ENCODE measurements at regions not wholly inside any gene's neighbourhood (a gene's known extent, or its start where the extent isn't known, plus 50 kb on each side); places are given as distances from the start of the nearest gene placed in this dataset.

DNA sequence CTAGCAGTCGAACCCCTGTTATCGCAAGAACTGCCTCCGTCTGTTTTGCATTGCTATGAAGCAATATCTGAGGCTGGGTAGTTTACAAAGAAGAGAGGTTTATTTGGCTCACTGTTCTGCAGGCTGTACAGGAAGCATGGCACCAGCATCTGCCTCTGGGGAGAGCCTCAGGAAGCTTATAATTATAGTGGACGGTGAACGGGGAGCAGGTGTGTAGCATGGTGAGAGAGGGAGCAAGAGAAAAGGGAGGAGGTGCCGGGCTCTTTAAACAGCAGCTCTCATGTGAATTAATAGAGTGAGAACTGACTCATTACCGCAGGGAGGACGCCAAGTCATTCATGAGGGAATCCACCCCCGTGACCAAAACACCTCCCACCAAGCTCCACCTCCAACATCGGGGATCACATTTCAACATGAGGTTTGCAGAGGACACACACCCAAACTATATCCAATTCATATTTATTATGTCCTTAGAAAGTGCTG lies 172.6 kb upstream of the KCNG1 start:
- DNase-seq (ENCODE audit: low spot score), result peak; percentile 83

DNA sequence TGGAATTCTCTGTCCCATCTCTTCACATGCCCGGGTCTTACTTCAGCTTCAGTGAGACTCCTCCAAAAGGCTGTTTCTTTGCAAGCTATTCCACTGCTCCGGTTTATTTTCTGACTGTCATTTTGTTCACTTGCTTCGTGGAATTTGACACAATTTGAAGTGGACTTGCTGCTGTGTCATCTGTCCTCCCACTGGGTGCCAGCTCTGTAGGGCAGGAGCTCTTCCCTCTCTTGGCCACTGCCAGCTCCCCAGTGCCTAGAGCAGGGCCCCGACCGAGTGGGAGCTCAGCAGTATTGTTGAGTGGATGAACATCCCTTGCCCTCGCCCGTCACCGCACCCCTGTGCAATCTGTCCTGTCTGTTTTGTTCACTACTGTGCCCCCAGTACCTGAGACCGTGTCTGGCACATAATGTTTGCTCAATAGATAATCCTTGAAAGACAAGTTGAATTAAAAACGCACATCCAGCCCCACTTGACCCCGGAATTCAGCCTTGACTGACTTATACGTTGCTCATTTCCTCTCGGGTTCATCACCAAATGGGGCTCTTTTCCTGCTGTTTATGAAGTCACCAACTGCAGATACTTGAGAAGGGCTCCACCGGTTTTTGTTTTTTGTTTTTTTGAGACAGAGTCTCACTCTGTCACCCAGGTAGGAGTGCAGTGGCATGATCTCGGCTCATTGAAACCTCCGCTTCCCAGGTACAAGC lies 170.3 kb upstream of the KCNG1 start:
- Histone ChIP-seq H3K4me1 (ENCODE audit: insufficient read depth, poor library complexity, severe bottlenecking) (peaks cover 15% of the 10 kb centered on the region), H3K9me3 (ENCODE audit: severe bottlenecking) (no peaks in the 10 kb centered on the region), H3K27me3 (ENCODE audit: insufficient read depth, poor library complexity, severe bottlenecking) (no peaks in the 10 kb centered on the region), H3K4me3 (ENCODE audit: severe bottlenecking) (no peak overlapping the region), H3K27ac (ENCODE audit: poor library complexity, severe bottlenecking) (peak overlapping the region; percentile 28), H3K36me3 (ENCODE audit: low read depth) (no peaks in the 10 kb centered on the region)
- DNase-seq (ENCODE audit: low spot score) (no peak), ATAC-seq (ENCODE audit: low read depth) (peak; percentile 60)
- TF ChIP-seq, protein P1, sequence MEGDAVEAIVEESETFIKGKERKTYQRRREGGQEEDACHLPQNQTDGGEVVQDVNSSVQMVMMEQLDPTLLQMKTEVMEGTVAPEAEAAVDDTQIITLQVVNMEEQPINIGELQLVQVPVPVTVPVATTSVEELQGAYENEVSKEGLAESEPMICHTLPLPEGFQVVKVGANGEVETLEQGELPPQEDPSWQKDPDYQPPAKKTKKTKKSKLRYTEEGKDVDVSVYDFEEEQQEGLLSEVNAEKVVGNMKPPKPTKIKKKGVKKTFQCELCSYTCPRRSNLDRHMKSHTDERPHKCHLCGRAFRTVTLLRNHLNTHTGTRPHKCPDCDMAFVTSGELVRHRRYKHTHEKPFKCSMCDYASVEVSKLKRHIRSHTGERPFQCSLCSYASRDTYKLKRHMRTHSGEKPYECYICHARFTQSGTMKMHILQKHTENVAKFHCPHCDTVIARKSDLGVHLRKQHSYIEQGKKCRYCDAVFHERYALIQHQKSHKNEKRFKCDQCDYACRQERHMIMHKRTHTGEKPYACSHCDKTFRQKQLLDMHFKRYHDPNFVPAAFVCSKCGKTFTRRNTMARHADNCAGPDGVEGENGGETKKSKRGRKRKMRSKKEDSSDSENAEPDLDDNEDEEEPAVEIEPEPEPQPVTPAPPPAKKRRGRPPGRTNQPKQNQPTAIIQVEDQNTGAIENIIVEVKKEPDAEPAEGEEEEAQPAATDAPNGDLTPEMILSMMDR (IDR thresholded peaks at IDR 0.05; ENCODE audit: poor library complexity, severe bottlenecking), result no peak

More for the DNA sequence above, 172.6 kb upstream of the KCNG1 start:
- peak; percentile 81 for ATAC-seq (ENCODE audit: low read depth)
- Histone ChIP-seq H3K27ac (ENCODE audit: poor library complexity, severe bottlenecking) (no peak overlapping the region), H3K9me3 (ENCODE audit: severe bottlenecking) (no peaks in the 10 kb centered on the region), H3K36me3 (ENCODE audit: low read depth) (no peaks in the 10 kb centered on the region), H3K27me3 (ENCODE audit: insufficient read depth, poor library complexity, severe bottlenecking) (no peaks in the 10 kb centered on the region), H3K4me3 (ENCODE audit: severe bottlenecking) (no peak overlapping the region), H3K4me1 (ENCODE audit: insufficient read depth, poor library complexity, severe bottlenecking) (peaks cover 15% of the 10 kb centered on the region)
- TF ChIP-seq, protein P1 (IDR thresholded peaks at IDR 0.05; ENCODE audit: poor library complexity, severe bottlenecking), result no peak

DNA sequence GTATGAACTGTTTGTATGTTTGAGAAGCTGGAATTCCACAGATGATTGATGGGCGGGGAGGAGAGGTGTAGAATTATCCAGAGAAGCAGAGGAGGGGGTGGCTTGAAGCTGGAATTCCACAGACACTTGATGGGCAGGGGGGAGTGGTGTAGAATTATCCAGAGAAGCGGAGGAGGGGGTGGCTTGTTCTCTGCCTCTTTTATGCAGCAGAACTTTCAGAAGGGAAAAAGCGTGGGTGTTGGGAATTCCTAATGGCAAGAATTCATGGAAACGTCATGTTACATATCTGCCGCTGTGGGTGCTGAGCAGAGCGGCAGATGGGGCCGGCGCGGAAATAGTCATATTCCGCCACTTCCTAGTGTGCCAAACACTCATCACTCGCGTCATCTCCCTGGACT lies 167.9 kb upstream of the KCNG1 start:
- Histone ChIP-seq H3K9me3 (ENCODE audit: severe bottlenecking) (no peaks in the 10 kb centered on the region), H3K36me3 (ENCODE audit: low read depth) (no peaks in the 10 kb centered on the region), H3K4me1 (ENCODE audit: insufficient read depth, poor library complexity, severe bottlenecking) (peaks cover 15% of the 10 kb centered on the region), H3K4me3 (ENCODE audit: severe bottlenecking) (no peak overlapping the region), H3K27me3 (ENCODE audit: insufficient read depth, poor library complexity, severe bottlenecking) (no peaks in the 10 kb centered on the region), H3K27ac (ENCODE audit: poor library complexity, severe bottlenecking) (no peak overlapping the region)
- TF ChIP-seq, protein P1 (IDR thresholded peaks at IDR 0.05; ENCODE audit: poor library complexity, severe bottlenecking), result no peak
- DNase-seq (ENCODE audit: low spot score) (no peak), ATAC-seq (ENCODE audit: low read depth) (no peak)

DNA sequence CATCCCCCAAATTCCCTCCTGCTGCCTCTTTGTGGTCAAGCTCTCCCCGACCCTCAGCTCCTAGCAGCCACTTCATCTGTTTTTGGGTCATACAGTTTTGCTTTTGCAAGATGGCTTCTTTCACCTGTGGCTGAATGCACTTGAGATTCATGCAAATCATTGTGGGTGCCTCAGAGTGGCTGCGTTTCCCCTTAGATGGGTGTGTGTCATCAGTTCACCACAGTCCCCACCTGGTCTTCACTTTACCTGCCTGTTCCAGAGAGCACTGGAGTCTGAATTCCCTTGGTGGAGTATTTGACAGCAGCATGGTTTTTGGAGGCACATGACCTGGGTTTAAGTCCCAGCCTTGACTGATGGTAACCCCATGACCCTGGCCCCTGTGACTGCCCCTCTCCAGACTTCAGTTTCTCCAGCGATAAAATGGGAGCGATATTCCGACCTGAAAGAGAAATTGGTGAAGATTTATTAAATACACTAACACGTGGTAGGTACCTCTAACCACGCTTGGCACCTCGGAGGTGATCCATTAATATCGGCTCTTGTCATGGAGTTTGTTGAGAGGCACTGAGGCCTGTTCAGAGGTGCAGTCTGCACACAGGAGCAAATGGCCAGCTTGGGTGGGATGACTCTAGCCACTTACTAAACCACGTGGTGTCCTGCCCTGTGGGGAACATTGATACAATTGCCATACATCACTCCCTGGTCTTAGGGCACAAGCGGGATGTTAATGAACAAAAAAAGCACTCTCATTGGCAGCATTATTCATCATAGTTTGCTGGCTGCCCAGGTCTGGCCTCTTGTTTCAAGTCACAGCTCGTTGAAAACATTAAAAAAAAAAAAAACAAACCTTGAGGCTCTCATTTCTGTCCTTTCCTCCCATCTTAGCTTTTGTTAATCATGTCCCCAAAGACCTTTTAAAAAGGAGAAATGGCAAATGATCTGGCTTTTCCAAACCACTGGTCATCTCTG lies 167.2 kb upstream of the KCNG1 start:
- ATAC-seq (ENCODE audit: low read depth) (no peak), DNase-seq (ENCODE audit: low spot score) (no peak)
- H3K27ac ChIP-seq (ENCODE audit: poor library complexity, severe bottlenecking), result no peak overlapping the region
- H3K27me3 ChIP-seq (ENCODE audit: insufficient read depth, poor library complexity, severe bottlenecking), result no peaks in the 10 kb centered on the region
- no peaks in the 10 kb centered on the region for H3K36me3 ChIP-seq (ENCODE audit: low read depth)
- no peaks in the 10 kb centered on the region for H3K9me3 ChIP-seq (ENCODE audit: severe bottlenecking)
- H3K4me1 ChIP-seq (ENCODE audit: insufficient read depth, poor library complexity, severe bottlenecking), result peaks cover 11% of the 10 kb centered on the region
- H3K4me3 ChIP-seq (ENCODE audit: severe bottlenecking), result no peak overlapping the region
- TF ChIP-seq, protein P1 (IDR thresholded peaks at IDR 0.05; ENCODE audit: poor library complexity, severe bottlenecking), result no peak

Data from RWPE2 (cell line).